ENCODE measurements at regions not wholly inside any gene's neighbourhood (a gene's known extent, or its start where the extent isn't known, plus 50 kb on each side); places are given as distances from the start of the nearest gene placed in this dataset.

DNA sequence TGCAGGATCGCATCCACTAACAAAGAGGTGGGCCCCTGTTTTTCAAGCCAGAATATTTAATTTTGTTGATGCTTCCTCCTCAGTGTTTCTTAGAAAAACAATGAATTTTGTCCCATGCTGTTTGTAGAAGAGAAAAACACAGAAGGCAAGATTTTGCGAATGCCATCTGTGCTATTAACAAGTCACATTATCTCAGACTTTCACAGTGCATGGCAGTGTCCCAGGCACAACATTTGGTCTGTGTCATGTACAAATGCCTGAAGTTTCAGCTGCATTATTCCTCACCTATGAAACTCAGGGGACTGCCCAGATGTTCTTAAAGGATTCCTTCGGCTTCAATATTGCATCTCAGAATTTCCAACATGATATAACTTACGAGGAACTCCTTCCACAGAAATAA lies 99.6 kb upstream of the ZC3H11B start:
- CTCF ChIA-PET: no interaction called here
- Histone ChIP-seq H3K18ac (ENCODE audit: low read depth, low read length) (no peak overlapping the region), H4K5ac (ENCODE audit: low read depth, low read length) (no peak overlapping the region), H2AK5ac (ENCODE audit: low read depth, low read length) (no peak overlapping the region), H3K4me2 (ENCODE audit: low read depth, low read length) (no peak overlapping the region), H3K9ac (ENCODE audit: low read depth, low read length) (no peak overlapping the region), H3K4me3 (ENCODE audit: insufficient read depth, low read depth, low read length) (no peak overlapping the region), H2AFZ (replicated peaks; ENCODE audit: low read length, poor library complexity) (no peak overlapping the region), H3K4ac (ENCODE audit: low read depth, low read length) (no peak overlapping the region), H3K23ac (ENCODE audit: low read depth, low read length) (no peak overlapping the region), H3K79me1 (ENCODE audit: low read depth in 1 of 2, low read length in 2 of 2) (no peaks in the 10 kb centered on the region), H3K27me3 (ENCODE audit: control insufficient read depth, insufficient read depth, low read length) (no peaks in the 10 kb centered on the region), H3K56ac (ENCODE audit: extremely low read depth, insufficient read depth, low read length) (no peak overlapping the region), H3K4me1 (ENCODE audit: control insufficient read depth, insufficient read depth, low read length) (no peaks in the 10 kb centered on the region), H2BK5ac (ENCODE audit: low read depth, low read length, poor library complexity, severe bottlenecking) (no peak overlapping the region), H3K14ac (replicated peaks; ENCODE audit: low read depth, low read length) (no peak overlapping the region), H2BK120ac (ENCODE audit: low read depth, low read length) (no peak overlapping the region), H4K91ac (ENCODE audit: insufficient read depth, low read depth, low read length) (no peak overlapping the region), H2AK9ac (replicated peaks; ENCODE audit: low read depth, low read length, poor library complexity) (no peak overlapping the region), H3K27ac (ENCODE audit: insufficient read depth, low read length) (no peak overlapping the region), H2BK20ac (ENCODE audit: low read depth, low read length) (no peak overlapping the region), H3K36me3 (ENCODE audit: control insufficient read depth, insufficient read depth, low read length) (no peaks in the 10 kb centered on the region), H4K20me1 (ENCODE audit: insufficient read depth, low read length) (no peaks in the 10 kb centered on the region), H3K9me3 (ENCODE audit: control insufficient read depth, insufficient read depth, low read length) (no peaks in the 10 kb centered on the region), H3K9me1 (ENCODE audit: insufficient read depth, low read length) (no peaks in the 10 kb centered on the region), H4K8ac (ENCODE audit: low read depth in 2 of 2, low read length in 2 of 2) (no peak overlapping the region), H2BK15ac (ENCODE audit: low read depth, low read length) (no peak overlapping the region)
- WGBS, 2 experiments (ENCODE audit: extremely low coverage in 2 of 2, insufficient read length in 1 of 2): 50% methylated on average over 1 of the region's 4 CpGs; no CpG with 5 or more reads in 1 of the 2 experiments
- DNase-seq: no peak
- no peak for ATAC-seq (ENCODE audit: low read depth)
- in situ Hi-C loops (cut with MboI; ENCODE audit: low sequenced_read_pairs) (no loop called here), dilution Hi-C loops (cut with HindIII; ENCODE audit: low sequenced_read_pairs, unreplicated experiment) (no loop called here), intact Hi-C loops (cut with micrococcal nuclease) (no loop called here)
- POLR2A ChIA-PET (ENCODE audit: unreplicated experiment): no interaction called here
- no peak for TF ChIP-seq POLR2A (IDR thresholded peaks at IDR 0.05; ENCODE audit: low read depth, low read length)
- no peak for TF ChIP-seq SMC3 (IDR thresholded peaks at IDR 0.05; ENCODE audit: low read depth, low read length)
- TF ChIP-seq MXI1 (IDR thresholded peaks at IDR 0.05; ENCODE audit: borderline replicate concordance, low read depth, low read length): no peak
- no peak for TF ChIP-seq CEBPB (IDR thresholded peaks at IDR 0.05; ENCODE audit: low read depth, low read length)
- no peak for TF ChIP-seq ELK1 (IDR thresholded peaks at IDR 0.05; ENCODE audit: borderline replicate concordance, low read depth, low read length)
- no peak for TF ChIP-seq RAD21 (IDR thresholded peaks at IDR 0.05; ENCODE audit: low read length)
- no peak for TF ChIP-seq CHD1 (IDR thresholded peaks at IDR 0.05; ENCODE audit: low read depth, low read length)
- BruUV-seq (replicated peaks): no TSS peak
